ENCODE measurements at regions not wholly inside any gene's neighbourhood (a gene's known extent, or its start where the extent isn't known, plus 50 kb on each side); places are given as distances from the start of the nearest gene placed in this dataset.

DNA sequence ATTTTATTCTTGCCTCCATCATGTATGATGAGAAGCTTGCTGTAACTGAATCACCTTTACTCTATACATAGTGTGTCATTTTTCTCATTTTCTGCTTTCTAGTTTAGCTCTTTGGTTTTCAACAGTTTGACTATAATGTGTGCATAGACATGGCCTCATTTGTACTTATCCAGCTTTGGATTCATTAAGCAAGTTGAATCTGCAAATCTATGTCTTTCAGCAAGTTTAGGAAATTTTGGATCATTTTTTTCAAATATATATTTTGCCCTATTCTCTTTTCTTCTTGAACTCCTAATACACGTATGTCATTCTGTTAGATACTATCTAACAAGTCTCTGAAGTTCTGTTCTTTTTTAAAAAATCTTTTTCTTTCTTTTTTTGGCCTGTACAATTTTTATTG is 57.8 kb downstream of the PRLHR start:
- DNase-seq, result no peak

- DNase-seq, result no peak
Observed at GRCh38 chr10:118534136-118534535, 61.3 kb downstream of the PRLHR start.

- no peak for DNase-seq
Observed at GRCh38 chr10:118531105-118531852, 64.2 kb downstream of the PRLHR start.

DNA sequence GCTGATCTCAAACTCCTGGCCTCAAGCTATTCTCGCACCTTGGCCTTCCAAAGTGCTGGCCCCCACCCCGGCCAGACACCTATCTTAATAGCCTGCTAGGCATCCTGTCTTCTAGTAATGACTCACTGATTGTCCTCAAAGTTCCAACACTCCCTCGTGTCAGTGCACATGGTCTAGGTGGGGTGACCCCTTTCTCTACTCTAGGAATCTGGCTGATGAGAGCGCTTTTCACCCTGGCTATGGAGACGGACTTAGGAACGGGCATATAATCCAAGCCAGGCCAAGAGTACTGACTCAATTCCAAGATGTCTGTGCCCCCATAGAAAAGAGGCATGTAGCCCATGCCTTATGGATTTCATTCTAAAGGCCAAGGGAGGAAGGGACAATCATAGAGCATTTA is 67.0 kb downstream of the PRLHR start:
- no peak for DNase-seq

DNA sequence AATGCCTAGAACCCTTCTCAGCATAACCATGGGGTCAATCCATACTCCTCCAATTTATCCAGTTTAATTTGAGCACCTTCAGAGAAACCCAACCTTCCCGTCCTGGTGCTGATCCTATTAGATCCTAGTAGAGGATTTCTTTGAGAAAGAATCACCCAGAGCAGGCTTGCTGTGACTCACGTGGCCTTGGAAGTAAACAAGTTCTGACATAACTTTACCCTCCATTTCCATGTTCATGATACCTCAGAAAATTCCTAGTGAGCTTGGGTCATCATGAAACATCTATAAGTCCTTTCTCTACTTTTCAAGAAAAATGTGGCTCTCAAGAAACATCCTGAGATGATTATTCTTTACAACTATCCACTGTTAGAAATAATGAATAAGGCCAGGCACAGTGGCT is 71.7 kb downstream of the PRLHR start:
- DNase-seq, result no peak

DNA sequence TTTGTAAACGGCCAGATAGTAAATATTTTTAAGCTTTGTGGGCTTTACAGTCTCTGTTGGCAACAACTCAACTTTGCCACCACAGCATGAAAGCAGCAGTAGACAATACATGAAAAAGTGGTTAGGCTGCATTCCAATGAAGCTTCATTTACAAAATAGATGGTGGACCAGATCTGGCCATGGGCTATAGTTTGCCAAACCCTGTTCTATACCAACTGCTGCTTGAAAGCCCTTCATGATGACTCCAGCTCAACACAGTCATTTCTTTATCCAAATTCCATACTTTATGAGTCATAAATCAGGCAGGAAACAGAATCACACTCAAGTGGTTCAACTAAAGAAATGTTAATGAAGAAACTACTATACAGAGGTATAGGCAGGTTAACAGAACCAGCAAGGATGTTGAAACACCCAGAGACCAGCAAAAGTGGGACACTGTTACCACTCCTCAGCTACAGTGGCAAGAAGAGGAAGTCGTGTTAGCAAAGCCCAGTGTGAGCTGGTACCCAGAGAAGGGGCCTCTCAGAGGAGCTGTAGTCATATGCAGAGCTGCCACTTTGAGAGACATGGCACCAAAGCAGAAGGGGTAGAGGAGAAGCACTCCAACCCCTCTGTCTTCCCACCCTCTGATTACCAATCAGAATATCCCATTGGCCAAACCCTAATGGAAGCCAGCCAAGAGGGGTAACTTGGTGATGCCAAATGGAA is 72.5 kb downstream of the PRLHR start:
- no peak for DNase-seq

DNA sequence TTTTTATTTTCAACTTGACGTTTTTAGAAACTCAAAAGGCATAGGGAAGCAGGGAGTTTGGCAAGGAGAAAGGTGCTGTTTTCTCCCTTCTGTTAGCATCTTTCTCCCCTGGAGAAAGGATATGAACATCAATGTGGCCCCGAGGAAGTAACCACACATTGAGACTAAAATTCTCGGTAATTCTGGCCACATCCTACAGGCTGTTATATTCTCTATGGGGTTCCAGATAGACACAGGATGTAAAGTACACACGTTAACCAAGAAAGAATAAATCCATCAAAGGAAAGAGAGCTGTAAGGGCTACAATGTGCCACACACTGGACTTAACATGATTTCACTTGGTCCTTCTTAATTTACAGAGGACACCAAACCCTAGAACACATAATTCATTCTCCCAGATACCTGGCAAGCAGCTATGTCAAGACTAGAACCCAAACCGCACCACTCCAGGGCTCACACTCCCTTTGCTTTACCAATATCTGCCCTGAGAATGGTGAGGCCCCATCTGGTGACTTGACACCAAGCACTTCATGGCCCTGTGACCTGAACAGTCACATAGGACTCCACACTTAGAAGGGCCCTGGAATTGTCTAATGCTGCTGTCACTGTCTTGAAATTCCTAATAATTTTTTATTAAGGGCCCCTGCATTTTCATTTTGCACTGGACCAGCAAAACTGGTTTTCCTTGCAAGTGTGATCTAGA is 73.9 kb downstream of the PRLHR start:
- DNase-seq, result no peak

DNA sequence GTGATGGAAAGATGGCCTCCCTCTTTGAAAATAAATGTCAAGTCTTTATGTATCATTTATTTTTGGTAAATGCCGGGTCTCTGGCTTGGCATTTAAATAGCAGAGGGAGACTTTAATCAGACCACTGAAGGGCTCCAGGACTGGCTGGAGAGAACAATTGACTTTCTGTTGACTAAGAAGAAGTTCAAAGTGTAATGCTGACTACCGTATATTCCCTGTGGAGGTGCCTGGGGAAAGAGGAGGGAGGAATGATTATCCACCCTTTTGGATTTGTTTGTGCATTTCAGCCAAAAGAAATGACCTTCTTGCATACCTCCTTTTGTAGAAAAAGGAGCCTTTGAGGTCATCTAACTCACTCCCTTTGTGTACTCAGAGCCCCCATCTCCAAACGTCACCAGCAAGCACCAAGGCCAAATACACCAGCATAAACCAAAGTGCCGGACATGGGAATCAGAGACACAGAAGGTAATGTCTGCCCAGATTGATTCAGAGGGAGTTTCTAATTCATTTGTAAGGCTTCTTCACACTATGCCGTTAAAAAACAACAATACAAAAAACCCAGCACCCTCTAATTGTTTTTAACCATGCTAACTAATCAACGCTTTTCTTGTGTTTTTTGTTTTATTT is 75.2 kb downstream of the PRLHR start:
- no peak for DNase-seq

GRCh38 chr10:118518095-118518494 is 77.4 kb downstream of the PRLHR start:
- no peak for DNase-seq

DNA sequence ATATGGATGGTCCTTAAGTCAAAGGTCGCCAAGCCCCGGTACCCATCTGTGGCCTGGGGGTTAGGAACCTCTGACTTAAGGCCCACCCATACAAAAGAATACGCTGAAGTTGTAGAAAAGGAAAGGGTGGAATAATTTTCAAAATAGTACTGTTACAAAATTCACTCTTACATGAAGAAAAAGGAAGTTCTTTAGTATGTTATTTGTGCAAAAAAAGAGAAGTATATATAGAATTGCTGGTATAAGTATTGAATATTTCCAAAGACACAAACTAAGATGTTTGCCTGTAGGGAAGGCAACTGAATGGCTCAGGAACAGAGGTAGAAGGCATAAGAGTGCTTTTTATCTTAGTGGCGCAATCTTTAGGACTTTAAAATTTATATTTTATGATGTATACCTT is 78.7 kb downstream of the PRLHR start:
- no peak for DNase-seq

- no peak for DNase-seq
Observed at GRCh38 chr10:118513174-118513573, 82.3 kb downstream of the PRLHR start.

DNA sequence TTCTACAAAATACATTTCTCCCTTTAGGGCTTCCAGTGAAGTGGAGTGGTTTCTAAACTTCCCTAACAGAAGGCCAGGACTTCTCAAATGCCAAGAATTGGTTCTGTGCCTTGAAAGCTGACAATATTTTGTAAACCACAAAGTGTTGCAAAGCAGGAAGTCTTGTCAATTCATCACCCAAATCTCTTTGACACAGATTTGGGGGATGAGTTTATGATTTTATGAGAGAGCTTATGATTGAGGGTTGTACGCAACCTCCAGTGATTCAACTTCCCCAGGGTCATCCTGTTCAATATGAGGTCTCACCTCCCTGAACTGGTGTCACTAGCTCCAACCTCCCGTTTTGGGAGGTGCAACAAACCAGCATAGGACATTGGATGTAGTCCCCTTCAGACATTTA is 83.7 kb downstream of the PRLHR start:
- DNase-seq, result no peak

- DNase-seq, result no peak
Observed at GRCh38 chr10:118508863-118509262, 86.6 kb downstream of the PRLHR start.

DNA sequence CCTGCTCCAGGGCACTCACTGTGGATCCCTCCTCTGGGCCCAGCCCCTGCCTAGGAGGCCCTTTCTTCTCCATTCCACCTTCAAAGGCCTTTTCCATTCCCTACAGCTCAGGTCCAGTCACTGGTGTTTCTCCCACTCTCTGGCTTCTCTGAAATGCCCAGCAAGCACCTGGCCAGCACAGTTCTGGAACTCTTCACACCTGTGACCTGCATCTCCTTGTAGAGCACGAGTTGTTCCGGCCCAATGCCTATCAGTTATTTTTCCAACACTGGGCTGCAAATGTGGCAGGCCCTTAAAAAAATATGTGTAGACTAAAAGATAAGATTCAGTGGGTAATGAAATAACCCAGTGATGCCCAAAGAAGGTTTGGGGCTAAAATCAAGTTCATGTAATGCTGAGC is 87.1 kb downstream of the PRLHR start:
- no peak for DNase-seq

DNA sequence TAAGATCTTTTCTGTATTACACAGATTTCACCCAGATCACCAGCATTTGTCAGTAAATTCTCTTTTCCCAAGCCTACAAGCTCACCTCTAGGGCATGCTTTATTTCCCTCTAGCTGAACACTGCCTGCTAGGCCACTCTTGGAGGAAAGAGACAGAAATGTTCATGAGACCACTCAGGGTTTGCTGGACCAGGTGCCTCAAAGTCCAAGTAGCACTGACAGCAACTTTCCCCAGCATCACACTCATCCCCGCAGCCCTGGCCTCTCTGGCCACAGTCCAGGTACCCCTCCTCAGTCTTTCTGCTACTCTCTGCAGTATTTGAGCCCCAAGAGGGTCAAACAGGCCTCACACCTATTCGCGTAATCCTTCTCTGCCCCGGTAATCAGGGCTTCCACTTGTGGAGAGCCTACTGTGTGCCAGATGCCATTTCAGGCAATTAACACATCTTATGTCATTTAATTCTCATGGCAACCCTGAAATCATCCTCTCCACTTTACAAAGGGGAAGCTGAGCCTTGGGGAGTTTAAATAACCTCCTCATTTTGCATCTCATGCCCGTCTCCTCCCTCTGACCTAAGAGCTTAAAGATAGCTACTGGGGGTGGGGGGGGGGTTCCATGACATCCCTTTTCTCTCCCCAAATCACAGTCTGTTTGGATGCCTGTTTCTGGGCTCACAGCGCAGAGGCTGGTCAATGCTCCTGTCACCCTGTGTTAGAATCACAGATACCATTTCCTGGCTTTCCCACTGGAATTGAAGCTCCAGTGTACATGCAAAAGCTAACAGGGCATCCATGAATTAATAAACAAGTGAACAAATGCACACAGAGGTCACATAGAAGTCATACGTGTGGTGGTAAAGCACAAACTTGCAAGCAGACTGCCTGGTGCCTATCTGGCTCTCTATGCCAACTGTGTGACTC is 88.5 kb downstream of the PRLHR start:
- DNase-seq, result no peak

DNA sequence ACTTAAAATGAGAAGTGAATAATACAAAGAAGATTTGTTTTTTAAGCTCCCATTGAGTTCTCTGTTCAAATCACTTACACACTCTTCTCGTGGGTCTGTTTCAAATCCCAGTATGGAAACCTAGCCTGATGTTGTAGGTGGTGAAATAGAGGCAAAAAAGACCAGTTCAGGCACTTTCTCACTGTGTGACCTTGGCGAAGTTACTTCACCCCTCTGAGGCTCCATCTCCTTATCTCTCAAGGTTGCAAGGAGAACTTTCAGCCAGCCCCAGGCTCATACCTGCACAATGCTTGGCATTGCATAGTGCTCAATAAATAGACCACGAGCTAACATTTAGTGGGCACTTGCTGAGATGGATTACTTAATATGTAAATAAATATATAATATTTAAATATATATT is 90.1 kb downstream of the PRLHR start:
- DNase-seq, result no peak

- no peak for DNase-seq
Observed at GRCh38 chr10:118504467-118505205, 90.8 kb downstream of the PRLHR start.

GRCh38 chr10:118504044-118504443 is 91.4 kb downstream of the PRLHR start:
- no peak for DNase-seq

- no peak for DNase-seq
Observed at GRCh38 chr10:118503192-118503591, 92.3 kb downstream of the PRLHR start.

DNA sequence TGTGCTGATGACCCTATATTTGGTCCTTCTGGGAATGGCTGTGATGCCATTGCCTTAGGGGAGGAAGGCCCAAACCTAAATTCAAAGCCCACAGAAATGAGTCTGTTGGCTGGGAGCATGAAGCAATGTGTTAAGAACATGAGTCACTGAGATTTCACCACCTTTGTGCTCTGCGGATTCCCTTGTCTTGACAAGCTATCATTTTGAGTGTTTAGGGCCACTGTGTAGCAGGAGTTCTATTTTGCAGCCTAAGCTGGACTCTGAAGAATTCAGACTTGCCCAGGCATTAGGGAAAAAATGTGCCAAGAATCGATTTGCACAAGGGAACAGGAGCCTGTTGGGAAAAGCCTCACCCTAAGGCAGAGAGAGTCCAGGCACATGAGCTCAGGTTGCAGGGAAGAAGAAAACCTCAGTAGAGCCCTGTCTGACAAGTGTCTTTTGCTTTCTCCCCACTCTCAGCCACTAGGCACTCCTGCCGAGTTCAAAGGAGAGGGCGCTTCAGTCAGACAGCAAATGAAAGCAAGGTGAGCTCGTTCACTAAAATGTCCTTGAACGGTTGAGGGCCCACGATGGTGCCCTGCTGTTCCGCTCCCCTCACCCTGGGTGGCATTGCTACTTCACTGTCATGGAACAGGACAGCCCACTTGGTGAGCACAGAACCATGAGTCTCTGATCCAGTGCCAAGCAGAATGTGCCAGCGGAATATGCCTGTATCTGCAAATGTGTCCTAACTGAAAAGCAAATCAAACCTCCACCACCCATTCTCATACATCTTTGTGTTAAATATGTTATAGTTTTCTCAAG is 93.6 kb downstream of the PRLHR start:
- no peak for DNase-seq

DNA sequence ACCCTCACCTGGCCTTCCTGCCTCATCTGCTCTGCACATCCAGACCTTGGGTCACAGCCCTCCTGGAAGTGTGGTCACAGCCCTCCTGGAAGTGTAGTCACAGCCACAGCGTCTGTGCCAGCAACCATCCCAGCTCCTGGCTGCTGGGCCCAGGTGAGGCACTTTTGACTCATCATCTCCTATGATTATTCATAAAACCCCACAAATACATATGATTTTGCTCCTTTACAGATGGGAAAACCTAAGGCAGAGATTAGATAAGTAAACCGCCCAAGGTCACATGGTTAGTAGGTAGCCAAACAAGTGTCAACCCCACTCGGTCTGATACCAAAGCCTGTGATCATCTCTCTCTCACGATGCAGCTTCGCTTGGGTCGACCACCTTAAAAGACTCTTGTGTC is 94.3 kb downstream of the PRLHR start:
- no peak for DNase-seq
